GM18502 (cell line): ENCODE measurements at regions not wholly inside any gene's neighbourhood (a gene's known extent, or its start where the extent isn't known, plus 50 kb on each side); places are given as distances from the start of the nearest gene placed in this dataset.
"Not testable (repeated sequence)": the region's sequence is repeated elsewhere in the genome, so short reads cannot be mapped to it uniquely, and the experiment has no call there.

ENCODE experiments used
- ATAC-seq: cut with Tn5 transposase; IDR thresholded peaks from one replicate; pipeline ENCODE4 v1.9.1; 2021; ENCODE audit warnings: mild to moderate bottlenecking; ENCODE audit not compliant: unreplicated experiment, poor library complexity

DNA sequence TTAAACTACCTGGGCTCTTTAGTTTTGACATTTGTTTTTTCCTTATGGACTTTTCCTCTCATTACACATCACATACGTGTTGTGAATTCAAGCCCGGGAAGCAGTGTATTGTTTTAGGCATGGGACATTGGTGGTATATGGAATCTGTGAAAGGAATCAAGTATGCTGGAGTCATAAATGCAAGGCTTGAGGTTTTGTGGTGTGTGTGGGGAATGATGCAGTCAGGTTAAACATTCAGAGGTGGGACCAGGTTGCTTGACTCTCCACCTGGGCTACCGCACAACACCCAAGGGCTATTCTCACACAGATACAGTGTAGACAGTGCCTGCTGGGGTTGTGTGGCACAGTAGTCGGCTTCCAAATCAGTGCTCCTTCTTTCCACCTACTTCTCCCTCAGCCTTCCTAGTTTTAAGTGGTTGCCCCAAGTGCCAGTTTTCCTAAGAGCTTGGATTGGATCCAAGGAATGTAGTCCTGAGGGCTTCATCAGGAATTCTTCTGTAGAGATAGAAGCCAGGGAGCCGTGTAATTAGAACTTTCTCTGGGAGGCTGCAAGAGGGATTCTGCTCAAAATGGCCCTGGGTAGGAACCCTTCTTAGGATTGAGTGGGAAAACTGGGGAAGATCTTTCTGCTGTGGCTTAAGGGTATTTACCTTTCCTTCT is 243.7 kb downstream of the C12orf75 start:
- ATAC-seq: no peak

DNA sequence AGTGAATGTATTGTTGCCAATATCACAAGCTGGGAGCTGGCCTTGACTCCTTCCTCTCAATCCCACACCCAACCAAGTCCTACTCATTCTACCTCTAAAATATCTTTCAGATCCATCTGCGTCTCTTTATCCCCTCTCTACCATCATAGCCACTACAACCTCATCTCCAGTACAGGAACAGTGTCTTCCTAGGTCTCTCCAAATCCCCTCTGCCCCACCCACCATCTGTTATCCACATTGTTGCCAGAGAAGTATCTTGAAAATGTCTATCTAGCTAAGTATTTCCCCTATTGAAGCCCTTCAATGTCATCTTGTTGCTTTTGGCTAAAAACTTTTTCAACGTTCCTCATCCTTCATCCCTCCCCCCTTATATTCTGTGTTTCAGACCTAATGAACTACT is 244.7 kb downstream of the C12orf75 start:
- no peak for ATAC-seq

DNA sequence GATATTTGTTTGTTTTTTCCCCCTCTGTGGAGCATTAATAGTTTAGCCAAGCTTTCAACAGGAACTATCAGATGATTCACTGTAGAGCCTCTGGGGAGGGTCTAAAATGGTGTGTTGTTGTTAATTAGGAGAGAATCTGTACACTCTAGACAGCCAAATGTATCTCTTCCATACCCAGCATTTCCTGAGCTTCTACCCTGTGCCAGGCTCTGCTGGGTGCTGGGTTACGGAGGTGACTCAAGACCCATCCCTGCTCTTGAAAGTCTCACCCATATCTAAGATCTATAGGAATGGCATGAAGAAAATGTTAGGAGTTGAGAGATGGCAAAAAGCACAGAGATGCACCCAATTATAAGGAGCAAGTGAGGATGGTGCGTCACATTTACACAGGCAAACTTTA is 245.8 kb downstream of the C12orf75 start:
- no peak for ATAC-seq

DNA sequence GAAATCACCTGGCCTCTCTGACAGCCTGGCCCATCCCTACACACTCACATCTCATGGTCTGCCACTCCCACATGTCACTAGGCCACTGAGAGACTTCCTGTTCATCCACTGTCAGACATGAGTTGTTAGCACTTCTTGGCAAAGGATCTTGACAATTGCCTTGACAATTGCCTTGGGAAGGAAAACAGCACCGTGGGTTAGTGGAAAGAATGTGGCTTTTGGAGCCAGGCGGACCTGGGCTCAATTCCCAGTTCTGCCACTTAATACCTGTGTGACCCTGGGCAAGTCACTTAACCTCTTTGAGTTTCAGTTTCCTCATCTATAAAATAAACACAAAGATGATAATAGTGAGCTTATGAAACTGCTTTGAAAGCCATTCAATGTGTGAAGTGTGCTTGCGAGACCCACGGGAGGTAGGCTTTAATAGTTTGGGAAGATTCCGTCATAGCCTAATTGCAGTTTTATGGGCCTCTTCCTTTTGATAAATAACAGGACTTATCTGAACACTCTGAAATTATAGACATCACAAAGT is 250.4 kb downstream of the C12orf75 start:
- no peak for ATAC-seq

DNA sequence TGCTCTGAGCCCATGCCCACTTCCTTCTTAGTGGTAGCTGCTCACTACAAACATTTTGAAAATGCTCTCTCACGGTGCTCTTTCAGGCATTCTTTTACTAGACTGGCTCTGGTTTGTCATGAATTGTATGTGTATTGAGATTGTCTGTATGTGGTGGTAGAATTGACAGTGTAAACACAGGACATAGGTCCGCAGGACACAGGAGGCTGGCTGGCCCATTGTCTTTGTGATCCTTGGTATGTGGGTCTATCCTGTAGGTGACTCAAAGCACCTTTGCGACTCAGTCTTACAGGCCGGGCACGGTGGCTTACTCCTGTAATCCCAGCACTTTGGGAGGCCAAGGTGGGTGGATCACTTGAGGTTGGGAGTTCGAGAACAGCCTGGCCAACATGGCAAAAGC is 250.9 kb downstream of the C12orf75 start:
- ATAC-seq: no peak

DNA sequence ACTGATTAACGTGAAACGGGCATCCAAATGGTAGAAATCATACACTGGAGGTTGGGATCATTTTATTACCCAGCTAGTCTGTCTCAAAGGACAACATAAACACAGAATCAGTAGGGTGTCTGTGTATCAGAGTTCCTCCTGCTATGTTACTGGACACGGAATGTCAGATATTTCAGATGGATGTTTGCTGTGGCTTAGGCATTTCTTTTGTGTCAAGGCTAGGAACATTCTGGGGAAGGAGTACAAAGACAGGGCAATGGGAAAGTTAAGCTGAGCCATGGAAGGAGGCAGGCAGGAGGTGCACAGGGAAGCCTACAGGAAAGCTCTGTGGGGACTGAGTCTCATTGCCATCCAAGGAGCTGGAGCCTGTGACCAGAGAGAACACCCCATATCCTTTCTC is 254.6 kb downstream of the C12orf75 start:
- no peak for ATAC-seq

DNA sequence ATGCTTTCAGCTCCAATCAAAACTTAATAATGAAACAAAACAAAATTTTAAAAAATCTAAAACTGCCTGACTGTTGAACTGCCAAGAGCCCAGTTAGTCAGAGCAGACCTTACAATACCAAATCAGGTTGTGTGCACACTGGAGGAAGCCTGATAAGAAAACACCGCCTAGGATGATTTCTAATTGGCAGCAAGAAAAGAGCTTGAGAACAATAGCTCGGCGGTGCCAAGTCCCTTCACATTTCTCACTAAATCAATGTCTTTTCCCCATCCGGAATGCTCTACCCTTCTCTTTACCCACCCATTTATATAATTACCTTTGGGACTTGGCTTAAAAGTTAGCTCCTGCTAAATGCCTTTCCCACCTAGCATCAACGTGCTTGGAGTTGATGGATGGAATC is 256.7 kb downstream of the C12orf75 start:
- ATAC-seq: no peak

DNA sequence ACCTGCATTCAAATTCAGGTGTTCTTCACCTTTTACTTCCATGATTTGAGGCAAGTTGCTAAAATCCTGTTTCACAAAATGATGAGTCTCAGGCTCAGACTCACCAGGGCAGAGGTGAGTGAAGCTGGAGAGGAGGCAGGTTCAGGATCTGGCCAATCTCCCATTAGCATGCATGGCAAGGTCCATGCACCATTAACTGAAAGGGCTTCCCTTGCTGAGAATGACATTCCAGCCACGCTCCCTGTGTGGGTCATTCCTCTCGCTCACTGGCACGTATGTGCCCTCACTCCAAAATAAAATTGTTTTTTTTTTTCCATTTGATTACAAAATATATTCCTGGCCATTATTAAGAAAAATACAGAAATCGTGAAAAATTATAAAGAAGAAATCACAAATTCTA is 257.6 kb downstream of the C12orf75 start:
- no peak for ATAC-seq

DNA sequence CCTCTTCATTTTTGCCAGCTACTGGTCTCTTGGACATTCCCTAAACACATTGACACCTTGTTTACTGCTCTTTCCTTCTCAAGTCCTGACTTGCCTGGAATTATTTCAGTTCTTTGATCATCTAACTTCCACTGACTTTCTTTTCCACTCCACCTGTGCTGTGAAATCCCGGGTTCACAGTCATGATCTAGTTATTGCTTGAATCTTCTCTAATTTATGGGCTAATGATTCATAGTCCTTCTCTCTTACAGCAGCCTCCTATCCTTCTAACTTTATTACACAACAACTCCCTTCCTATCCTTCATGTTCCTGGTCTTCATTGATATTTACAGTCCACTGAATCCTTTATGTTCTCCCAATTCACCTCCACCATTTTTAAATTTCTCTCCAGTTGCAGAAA is 260.1 kb downstream of the C12orf75 start:
- ATAC-seq: no peak

DNA sequence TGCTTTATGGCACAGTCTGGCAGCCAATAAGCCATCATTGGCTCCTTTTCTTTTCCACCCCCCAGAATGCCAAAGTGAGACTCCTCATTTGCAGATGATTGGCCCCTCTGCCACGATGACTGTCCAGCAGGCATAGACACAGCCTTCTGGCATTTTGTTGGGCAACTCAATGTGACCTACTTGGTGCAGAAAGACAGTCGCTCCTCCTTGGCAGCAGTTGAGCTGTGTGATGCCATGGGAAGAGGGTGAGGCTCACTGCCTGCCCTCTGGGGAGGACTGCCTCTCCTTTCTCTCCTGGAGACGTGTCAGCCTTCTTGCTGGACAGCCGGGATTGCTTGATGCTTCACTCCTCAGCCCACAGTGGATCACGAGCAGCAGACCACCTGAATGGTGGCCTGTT is 264.9 kb downstream of the C12orf75 start:
- ATAC-seq: no peak

DNA sequence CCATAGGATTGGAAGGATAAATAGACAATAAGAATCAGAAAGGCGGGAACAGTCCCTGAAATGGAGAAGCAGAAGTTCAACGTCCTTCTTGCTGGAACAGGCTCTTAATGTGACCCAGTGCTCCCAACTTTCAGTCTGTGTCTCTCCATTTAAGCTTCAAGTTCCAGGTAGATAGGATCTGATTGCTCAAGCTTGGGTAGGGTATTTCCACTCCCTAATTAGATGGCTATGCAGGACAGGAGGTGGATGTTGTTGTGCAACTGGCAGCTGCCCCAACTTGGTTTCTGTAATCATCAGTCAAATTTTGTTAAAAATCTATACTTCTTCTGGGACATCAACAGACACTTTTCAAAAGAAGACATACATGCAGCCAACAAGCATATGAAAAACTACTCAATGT is 266.2 kb downstream of the C12orf75 start:
- ATAC-seq: no peak

DNA sequence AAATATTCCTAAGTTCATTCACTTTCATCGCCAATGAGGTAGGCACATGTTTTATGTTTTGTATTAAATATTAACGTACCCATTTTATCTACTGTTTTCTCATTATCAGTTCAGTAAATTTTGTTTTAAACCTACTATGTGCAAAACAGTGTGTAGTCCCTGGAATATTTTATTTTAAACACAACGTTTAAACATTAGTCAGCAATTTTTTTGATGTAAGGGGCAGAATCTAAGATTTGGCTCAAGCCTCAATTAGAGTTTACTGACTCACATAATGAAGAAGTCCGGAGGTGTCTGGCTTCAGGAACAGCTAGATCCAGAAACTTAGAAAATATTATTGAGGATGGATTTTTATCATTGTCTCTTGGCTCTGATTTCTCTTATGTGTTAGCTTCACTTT is 267.5 kb downstream of the C12orf75 start:
- ATAC-seq: no peak

DNA sequence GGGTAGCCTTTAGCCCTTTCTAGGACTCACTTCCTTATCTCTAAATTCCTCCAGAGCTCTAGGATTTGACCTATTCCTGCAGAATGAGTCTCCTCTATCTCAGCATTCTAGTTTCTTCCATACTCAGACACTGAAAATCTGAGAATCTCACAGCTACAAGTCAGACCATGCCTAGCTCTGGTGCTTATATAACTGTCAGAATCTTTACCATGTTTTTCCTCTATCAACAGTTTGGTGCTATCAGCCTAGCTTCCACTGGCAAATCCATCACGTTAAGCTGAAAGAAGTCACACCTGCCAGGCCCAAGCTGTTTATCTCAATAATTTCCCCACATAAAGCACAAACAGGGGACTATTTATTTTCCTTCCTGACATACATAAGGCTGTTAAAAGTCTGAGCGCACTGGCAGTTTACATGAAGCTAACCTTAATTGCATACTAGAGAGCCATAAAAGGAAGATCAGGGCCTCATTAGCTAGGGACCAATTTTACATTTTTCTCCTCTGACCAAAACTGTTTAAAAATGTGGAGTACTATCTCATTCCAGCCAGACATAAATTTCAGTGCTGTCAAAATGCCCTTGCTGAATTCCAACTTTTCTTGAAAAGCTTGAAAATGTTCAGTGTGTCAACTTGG is 270.5 kb downstream of the C12orf75 start:
- no peak for ATAC-seq

DNA sequence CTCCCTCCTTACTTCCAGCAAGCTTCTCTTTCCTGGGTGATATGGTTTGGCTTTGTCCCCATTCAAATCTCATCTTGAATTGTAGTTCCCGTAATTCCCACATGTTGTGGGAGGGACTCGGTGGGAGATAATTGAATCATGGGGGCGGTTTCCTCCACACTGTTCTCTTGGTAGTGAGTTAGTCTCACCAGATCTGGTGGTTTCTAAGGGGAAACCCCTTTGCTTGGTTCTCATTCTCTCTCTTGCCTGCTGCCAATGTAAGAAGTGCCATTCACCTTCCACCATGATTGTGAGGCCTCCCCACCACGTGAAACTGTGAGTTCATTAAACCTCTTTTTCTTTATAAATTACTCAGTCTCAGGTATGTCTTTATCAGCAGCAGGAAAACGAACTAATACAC is 271.8 kb downstream of the C12orf75 start:
- not testable (repeated sequence) for ATAC-seq

DNA sequence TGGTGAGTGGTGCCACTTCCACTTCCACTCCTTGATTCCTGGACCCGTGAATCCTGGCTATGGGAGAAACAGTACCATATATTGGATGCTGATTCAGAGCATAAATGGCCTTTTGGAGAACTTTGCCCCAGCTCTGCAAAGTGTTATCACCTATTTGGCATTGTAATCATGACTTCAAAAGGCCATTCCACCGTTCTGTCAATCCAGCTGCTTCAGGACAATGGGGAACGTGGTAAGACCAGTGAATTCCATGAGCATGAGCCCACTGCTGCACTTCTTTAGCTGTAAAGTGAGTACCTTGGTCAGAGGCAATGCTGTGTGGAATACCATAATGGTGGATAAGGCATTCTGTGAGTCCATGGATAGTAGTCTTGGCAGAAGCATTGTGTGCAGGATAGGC is 273.8 kb downstream of the C12orf75 start:
- ATAC-seq: not testable (repeated sequence)

DNA sequence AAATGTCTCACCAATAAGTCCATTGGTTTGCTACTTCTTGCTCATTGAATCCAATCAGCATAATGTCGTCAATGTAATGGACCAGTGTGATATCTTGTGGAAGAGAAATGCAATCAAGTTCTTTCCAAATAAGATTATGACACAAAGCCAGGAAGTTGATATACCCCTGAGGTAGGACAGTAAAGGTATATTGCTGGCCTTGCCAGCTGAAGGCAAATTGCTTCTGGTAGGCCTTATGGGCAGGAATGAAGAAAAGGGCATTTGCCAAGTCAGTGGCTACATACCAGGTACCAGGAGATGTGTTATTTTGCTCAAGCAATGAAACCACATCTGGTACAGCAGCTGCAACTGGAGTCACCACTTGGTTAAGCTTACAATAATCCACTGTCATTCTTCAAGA is 276.1 kb downstream of the C12orf75 start:
- ATAC-seq: not testable (repeated sequence)

DNA sequence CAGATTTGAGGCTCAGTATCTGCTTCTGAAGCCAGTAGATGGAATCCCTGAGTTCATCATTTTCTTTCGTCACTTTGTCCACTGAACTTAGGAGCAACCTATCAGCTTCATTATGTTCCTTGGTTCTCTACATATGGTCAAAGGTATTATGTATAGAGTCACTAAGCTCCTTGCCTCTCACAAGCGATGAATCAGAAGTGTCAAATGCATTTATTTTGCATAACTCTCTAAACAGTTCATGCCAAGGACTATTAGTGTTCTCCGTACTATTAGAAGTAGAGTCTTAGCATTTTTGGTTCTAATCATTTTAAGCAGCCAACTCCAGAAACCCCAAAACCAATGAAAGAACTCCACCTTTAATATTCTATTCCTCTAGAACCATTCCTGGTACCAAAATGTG is 278.5 kb downstream of the C12orf75 start:
- ATAC-seq: not testable (repeated sequence)

DNA sequence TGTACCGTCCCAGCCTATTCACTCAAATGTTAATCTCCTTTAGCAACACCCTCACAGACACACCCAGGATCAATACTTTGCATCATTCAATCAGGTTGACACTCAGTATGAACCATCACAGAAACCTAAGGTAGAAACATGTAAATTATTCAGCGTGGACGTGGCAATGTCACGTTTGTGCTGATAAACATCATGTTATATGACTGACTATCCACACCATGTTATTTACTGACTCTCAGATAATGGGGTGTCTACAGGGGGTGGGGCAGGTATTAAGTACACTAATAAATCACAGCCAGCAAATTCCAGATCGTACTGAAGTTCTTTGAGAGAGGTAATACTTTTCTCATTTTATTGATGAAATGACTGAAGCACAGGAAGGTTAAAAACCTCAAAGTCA is 280.0 kb downstream of the C12orf75 start:
- no peak for ATAC-seq

DNA sequence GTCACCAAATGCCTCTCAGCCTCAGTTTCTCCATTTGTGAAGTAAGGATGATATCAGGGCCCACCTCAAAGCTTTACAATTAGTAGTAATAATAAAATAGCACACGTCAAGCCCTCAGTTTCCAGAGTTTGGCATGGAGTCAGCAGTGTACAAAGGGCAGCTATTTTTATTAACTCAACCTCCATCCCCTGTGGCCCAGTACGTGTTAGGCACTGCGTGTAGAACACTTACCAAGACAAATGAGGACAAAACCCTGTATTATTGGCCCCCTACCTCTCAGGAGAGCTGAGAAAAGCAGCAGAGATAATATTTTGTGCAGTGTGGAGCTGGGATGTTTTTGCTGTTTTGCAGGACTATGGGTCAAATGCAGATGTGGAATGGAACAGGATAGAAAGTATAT is 280.8 kb downstream of the C12orf75 start:
- no peak for ATAC-seq

DNA sequence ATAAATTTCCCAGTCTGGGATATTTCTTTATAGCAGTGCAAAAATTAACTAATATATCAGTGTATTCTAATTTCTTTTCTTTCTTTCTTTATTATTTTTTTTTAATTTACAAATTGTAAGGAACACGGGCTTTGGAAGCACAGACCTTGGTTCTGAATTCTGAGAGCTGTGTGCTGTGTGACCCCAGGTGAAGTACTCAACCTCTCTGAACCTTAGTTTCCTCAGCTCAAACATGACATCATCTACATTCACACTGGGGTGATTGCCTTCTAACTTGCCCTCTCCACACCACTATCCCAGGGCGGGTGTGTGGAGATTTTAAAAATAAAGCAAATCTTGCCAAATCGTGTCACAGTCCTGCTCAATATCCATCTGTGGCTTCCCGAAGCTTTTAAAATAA is 282.8 kb downstream of the C12orf75 start:
- no peak for ATAC-seq

DNA sequence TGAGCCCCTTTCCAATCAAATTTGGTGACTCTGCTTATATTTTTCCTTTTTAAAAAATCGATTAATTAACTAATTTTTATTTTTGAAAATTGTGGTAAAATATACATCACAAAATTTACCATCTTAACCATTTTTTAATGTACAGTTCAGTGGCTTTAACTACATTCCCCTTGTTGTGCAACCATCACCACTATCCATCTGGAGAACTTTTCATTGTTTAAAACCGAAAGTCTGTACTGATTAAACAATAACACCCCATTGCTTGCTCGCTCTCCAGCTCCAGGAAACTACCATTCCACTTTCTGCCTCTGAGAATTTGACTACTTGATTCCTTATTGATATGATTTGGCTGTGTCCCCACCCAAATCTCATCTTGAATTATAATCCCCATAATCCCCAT is 283.4 kb downstream of the C12orf75 start:
- ATAC-seq: no peak

DNA sequence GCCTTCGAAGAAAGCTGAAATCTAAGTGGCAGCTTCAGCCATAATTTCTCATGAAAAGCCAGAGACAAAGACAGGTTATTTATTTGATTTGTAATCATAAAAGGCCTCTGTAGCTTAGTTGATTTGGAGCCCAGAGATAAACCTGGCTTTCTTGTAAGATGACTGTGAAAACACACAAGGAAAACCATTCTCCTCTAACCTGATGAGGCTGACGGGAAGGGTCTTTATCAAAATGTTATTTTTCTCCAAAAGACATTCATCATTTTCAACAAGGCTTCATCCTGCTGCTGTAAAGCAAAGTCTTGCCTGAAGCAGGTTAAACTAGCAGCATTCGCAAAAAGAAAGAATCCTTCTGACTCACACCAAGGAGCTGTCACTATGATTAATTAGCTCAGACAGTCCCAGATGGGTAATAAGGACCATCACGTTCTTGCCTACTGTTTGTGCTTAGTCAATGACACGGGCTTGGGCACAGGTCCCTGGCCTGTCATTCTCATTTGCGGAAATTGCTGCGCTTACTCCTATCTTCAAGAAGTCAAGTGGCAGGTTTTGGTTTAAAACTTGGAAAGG is 286.6 kb downstream of the C12orf75 start:
- ATAC-seq: no peak
